ENCODE measurements at regions not wholly inside any gene's neighbourhood (a gene's known extent, or its start where the extent isn't known, plus 50 kb on each side); places are given as distances from the start of the nearest gene placed in this dataset.

DNA sequence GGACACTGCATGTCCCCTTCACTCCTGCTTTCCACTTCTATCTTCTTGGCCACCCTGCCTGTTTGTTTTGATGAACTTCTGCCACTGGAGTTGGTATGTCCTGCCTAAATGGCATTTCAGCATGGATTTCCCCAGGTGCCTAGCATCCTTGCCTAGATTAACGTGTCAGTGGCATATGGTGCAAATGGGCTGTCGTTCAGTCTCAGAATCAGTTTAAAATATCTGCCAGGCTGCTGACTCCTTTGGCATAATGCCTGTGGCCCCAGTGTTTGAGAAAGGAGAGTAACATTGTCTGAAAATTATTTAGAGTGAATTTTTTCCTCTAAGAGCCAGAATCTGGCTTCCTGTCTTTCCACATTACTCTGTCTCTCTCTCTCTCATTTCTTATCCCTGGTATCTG, 64.9 kb upstream of the BARHL2 start:
- Histone ChIP-seq H3K4me3 (ENCODE audit: low read depth, low read length) (no peak overlapping the region), H3K4me1 (ENCODE audit: control insufficient read depth, insufficient read depth, low read length, unreplicated experiment) (no peaks in the 10 kb centered on the region), H2AFZ (ENCODE audit: low read length, unreplicated experiment) (no peak overlapping the region), H3K27me3 (ENCODE audit: insufficient read depth, low read length) (peaks cover 27% of the 10 kb centered on the region), H3K79me2 (ENCODE audit: control insufficient read depth, insufficient read depth, low read length, unreplicated experiment) (no peaks in the 10 kb centered on the region), H3K27ac (ENCODE audit: low read depth, low read length) (no peak overlapping the region), H3K36me3 (ENCODE audit: insufficient read depth, low read length) (no peaks in the 10 kb centered on the region)

DNA sequence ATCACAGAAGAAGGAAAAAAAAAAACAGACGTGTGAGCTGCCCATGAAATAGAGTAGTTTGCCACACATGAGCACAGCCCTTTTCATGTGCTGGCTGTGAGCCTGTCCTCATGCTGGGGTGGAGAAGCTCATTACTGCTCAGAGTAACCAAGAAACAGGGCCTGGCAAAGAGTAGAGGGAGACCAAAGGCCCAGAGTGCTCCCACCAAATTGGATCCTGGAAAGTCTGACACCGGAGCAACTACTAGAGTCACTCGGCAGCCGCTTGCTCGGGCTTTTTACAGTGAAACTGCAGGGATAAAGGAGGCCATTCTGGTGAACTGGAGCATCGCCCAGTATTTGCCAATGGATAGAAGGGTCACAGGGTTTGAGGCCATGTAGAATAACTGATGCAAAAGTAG, 64.4 kb upstream of the BARHL2 start:
- Histone ChIP-seq H3K4me3 (ENCODE audit: low read depth, low read length) (no peak overlapping the region), H3K27ac (ENCODE audit: low read depth, low read length) (no peak overlapping the region), H3K4me1 (ENCODE audit: control insufficient read depth, insufficient read depth, low read length, unreplicated experiment) (no peaks in the 10 kb centered on the region), H2AFZ (ENCODE audit: low read length, unreplicated experiment) (no peak overlapping the region), H3K36me3 (ENCODE audit: insufficient read depth, low read length) (no peaks in the 10 kb centered on the region), H3K27me3 (ENCODE audit: insufficient read depth, low read length) (peaks cover 25% of the 10 kb centered on the region), H3K79me2 (ENCODE audit: control insufficient read depth, insufficient read depth, low read length, unreplicated experiment) (no peaks in the 10 kb centered on the region)

DNA sequence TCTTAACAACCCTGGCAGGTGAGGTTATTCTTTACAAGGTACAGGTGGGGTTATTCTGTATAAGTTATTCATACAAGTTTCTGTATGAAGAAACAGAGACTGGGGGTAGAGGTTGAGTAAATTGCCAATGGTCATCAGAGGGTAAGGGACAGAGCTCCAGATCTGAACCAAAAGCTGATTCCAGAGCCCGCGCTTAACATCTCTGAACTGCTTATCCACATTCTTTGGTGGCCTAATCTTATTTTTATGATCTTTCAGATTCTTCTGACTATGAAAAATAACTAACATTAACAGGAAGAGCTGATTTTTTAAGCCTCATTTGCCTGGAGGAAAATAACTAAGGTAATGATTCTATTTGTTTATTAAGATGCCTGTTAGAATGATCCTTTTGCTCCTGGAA, 63.9 kb upstream of the BARHL2 start:
- H3K27ac ChIP-seq (ENCODE audit: low read depth, low read length): no peak overlapping the region
- no peaks in the 10 kb centered on the region for H3K4me1 ChIP-seq (ENCODE audit: control insufficient read depth, insufficient read depth, low read length, unreplicated experiment)
- no peaks in the 10 kb centered on the region for H3K36me3 ChIP-seq (ENCODE audit: insufficient read depth, low read length)
- H3K4me3 ChIP-seq (ENCODE audit: low read depth, low read length): no peak overlapping the region
- H3K27me3 ChIP-seq (ENCODE audit: insufficient read depth, low read length): peaks cover 21% of the 10 kb centered on the region
- H2AFZ ChIP-seq (ENCODE audit: low read length, unreplicated experiment): no peak overlapping the region
- no peaks in the 10 kb centered on the region for H3K79me2 ChIP-seq (ENCODE audit: control insufficient read depth, insufficient read depth, low read length, unreplicated experiment)

DNA sequence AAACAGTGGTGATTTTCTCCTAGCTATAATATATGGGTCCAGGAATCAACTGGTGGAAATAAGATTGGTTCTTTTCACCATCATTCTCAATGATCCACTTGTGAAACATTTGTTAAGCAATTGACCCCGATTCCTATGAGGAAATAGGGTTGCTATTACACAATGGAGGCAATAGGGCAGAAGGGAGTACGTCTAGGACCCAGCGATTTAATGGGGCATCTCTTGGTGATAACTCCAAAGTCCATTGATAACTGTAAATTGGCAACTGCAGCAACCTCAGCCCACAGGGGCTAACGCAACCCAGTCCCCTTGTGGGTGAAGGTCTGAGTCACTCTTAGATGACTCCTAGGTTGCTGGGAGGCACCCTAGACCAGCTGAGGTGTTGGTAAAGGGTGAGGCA, 62.5 kb upstream of the BARHL2 start:
- H3K27me3 ChIP-seq (ENCODE audit: insufficient read depth, low read length): peaks cover 15% of the 10 kb centered on the region
- no peaks in the 10 kb centered on the region for H3K36me3 ChIP-seq (ENCODE audit: insufficient read depth, low read length)
- no peak overlapping the region for H3K27ac ChIP-seq (ENCODE audit: low read depth, low read length)

DNA sequence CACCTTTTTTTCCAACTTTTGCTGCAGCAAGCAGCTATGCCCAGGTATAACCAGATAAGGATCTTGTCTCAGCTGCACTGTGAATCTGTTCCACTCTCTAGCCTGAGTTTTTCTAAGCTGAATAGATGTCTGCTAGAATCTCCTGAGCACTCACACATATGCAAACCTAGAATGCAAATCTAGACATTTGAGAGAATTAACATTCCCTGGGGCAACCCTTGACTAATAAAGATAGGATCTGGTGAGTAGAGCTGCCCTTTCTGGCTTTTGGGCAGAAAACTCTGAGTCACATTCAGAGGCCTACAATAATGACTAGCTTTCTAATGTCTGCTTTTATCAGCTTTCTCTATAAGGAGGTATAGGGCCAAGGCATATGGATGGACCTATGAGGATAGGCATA, 61.4 kb upstream of the BARHL2 start:
- Histone ChIP-seq H3K27me3 (ENCODE audit: insufficient read depth, low read length) (peaks cover 15% of the 10 kb centered on the region), H2AFZ (ENCODE audit: low read length, unreplicated experiment) (no peak overlapping the region), H3K79me2 (ENCODE audit: control insufficient read depth, insufficient read depth, low read length, unreplicated experiment) (no peaks in the 10 kb centered on the region), H3K27ac (ENCODE audit: low read depth, low read length) (no peak overlapping the region), H3K36me3 (ENCODE audit: insufficient read depth, low read length) (no peaks in the 10 kb centered on the region), H3K4me3 (ENCODE audit: low read depth, low read length) (no peak overlapping the region), H3K4me1 (ENCODE audit: control insufficient read depth, insufficient read depth, low read length, unreplicated experiment) (no peaks in the 10 kb centered on the region)

More for the DNA sequence above, 62.5 kb upstream of the BARHL2 start:
- Histone ChIP-seq H3K4me3 (ENCODE audit: low read depth, low read length) (no peak overlapping the region), H2AFZ (ENCODE audit: low read length, unreplicated experiment) (no peak overlapping the region), H3K4me1 (ENCODE audit: control insufficient read depth, insufficient read depth, low read length, unreplicated experiment) (no peaks in the 10 kb centered on the region), H3K79me2 (ENCODE audit: control insufficient read depth, insufficient read depth, low read length, unreplicated experiment) (no peaks in the 10 kb centered on the region)

DNA sequence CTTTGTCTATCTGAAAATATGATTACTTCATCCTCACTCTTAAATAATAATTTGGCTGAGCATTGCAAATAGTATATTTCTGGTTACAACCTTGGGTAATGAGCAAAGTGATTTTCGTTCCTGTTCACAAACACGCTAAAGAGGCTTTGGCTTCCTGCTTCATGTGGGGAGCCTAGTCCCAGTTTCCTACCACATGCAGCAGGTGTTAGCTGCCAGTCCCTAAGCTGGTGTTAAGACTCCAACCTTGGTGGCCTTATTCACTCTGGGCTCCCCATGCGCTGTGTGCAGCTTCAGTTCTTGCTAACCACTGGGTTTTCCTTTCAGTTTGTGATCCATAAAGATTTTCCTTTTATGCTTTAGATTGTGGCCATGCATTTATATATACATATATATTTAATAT, 56.7 kb upstream of the BARHL2 start:
- Histone ChIP-seq H3K4me1 (ENCODE audit: control insufficient read depth, insufficient read depth, low read length, unreplicated experiment) (no peaks in the 10 kb centered on the region), H3K27ac (ENCODE audit: low read depth, low read length) (no peak overlapping the region), H3K79me2 (ENCODE audit: control insufficient read depth, insufficient read depth, low read length, unreplicated experiment) (no peaks in the 10 kb centered on the region), H3K36me3 (ENCODE audit: insufficient read depth, low read length) (no peaks in the 10 kb centered on the region), H2AFZ (ENCODE audit: low read length, unreplicated experiment) (no peak overlapping the region), H3K4me3 (ENCODE audit: low read depth, low read length) (no peak overlapping the region), H3K27me3 (ENCODE audit: insufficient read depth, low read length) (peaks cover 4% of the 10 kb centered on the region; the same call in 1 of the 2 replicates)

DNA sequence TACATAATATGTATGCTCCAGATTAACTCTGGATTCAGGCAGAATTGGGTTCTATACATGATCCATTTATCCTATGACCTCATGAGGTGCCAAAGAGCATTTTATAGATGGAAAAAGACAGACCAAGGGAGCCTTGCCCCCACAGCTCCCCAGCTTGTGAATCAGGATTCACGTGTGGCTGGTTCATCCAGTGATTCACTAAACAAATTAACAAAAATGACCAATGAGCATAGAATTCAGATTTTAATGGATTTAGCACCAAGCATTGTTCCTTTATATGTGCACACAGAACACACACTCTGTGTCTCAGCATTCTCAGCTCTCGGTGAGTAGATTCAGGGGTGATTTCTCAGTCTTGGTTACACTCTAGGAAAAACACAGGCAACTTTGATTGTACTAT, 51.7 kb upstream of the BARHL2 start:
- no peak overlapping the region for H3K27ac ChIP-seq (ENCODE audit: low read depth, low read length)
- no peaks in the 10 kb centered on the region for H3K27me3 ChIP-seq (ENCODE audit: insufficient read depth, low read length)
- no peak overlapping the region for H2AFZ ChIP-seq (ENCODE audit: low read length, unreplicated experiment)
- H3K4me1 ChIP-seq (ENCODE audit: control insufficient read depth, insufficient read depth, low read length, unreplicated experiment): no peaks in the 10 kb centered on the region
- no peaks in the 10 kb centered on the region for H3K79me2 ChIP-seq (ENCODE audit: control insufficient read depth, insufficient read depth, low read length, unreplicated experiment)
- H3K36me3 ChIP-seq (ENCODE audit: insufficient read depth, low read length): no peaks in the 10 kb centered on the region
- H3K4me3 ChIP-seq (ENCODE audit: low read depth, low read length): no peak overlapping the region

DNA sequence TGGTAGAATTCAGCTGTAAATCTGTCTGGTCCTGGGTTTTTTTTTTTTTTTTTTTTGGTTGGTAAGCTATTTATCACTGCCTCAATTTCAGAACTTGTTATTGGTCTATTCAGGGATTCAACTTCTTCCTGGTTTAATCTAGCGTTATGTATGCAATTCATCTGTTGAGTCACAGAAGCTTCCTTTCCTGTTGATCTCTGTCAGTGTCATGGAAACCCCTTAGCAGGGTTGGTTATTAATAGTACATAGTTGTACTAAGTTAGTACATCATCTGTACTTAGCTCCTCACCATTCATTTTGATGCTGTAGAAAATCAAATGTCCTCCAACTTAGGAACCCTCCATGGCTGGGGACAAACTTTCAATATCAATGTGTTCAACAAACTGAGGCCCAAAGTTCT, 51.0 kb upstream of the BARHL2 start:
- no peak overlapping the region for H2AFZ ChIP-seq (ENCODE audit: low read length, unreplicated experiment)

More for the DNA sequence above, 51.0 kb upstream of the BARHL2 start:
- no peaks in the 10 kb centered on the region for H3K79me2 ChIP-seq (ENCODE audit: control insufficient read depth, insufficient read depth, low read length, unreplicated experiment)
- H3K27me3 ChIP-seq (ENCODE audit: insufficient read depth, low read length): no peaks in the 10 kb centered on the region
- no peak overlapping the region for H3K4me3 ChIP-seq (ENCODE audit: low read depth, low read length)
- no peaks in the 10 kb centered on the region for H3K36me3 ChIP-seq (ENCODE audit: insufficient read depth, low read length)
- H3K4me1 ChIP-seq (ENCODE audit: control insufficient read depth, insufficient read depth, low read length, unreplicated experiment): no peaks in the 10 kb centered on the region
- H3K27ac ChIP-seq (ENCODE audit: low read depth, low read length): no peak overlapping the region

Measured in ACC112 (cell line).